Body of pancreas (tissue), 4 donors: ENCODE measurements at regions not wholly inside any gene's neighbourhood (a gene's known extent, or its start where the extent isn't known, plus 50 kb on each side); places are given as distances from the start of the nearest gene placed in this dataset.

Experiments used
- POLR2A ChIP-seq, 3 donors: fragments of 450-650 bp; IDR thresholded peaks; one replicate each; pipeline ENCODE4 v1.6.1; 2016; ENCODE audit warnings: antibody characterized with exemption in 3 of 3, mild to moderate bottlenecking in 2 of 3
- TF ChIP-seq, protein P1 (sequence below), 7 experiments: fragments of 450-650 bp in 4 of 7; fragments of 200-600 bp in 3 of 7; sonication (generic) in 3 of 7; IDR thresholded peaks; one replicate each; pipeline ENCODE4 v1.5.1; 2016 to 2019; ENCODE audit warnings: antibody characterized with exemption in 7 of 7

DNA sequence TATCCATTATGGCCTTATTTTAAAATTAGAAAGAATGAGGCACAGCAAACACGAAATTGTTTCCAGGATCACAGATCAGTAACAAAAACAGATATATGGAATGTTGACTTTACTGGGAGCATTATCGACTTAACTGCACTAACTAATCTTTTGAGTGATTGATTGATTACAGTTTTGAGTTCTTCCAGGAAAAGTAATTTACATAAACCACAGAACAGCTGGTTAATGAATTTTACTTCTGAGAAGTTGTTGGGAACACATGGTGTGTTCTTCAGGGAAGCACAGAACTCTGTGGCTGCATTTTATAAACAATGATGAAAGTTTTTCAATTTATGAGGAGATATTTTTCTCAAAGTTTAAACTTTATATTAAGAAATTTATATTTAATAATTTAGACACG, 802.4 kb upstream of the ACO1 start:
- TF ChIP-seq, protein P1, sequence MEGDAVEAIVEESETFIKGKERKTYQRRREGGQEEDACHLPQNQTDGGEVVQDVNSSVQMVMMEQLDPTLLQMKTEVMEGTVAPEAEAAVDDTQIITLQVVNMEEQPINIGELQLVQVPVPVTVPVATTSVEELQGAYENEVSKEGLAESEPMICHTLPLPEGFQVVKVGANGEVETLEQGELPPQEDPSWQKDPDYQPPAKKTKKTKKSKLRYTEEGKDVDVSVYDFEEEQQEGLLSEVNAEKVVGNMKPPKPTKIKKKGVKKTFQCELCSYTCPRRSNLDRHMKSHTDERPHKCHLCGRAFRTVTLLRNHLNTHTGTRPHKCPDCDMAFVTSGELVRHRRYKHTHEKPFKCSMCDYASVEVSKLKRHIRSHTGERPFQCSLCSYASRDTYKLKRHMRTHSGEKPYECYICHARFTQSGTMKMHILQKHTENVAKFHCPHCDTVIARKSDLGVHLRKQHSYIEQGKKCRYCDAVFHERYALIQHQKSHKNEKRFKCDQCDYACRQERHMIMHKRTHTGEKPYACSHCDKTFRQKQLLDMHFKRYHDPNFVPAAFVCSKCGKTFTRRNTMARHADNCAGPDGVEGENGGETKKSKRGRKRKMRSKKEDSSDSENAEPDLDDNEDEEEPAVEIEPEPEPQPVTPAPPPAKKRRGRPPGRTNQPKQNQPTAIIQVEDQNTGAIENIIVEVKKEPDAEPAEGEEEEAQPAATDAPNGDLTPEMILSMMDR (IDR thresholded peaks at IDR 0.05) = no peak
- TF ChIP-seq POLR2A (IDR thresholded peaks at IDR 0.05) = no peak
